Esophagus squamous epithelium (tissue), 5 donors: ENCODE measurements at regions not wholly inside any gene's neighbourhood (a gene's known extent, or its start where the extent isn't known, plus 50 kb on each side); places are given as distances from the start of the nearest gene placed in this dataset.
"Not testable (repeated sequence)": the region's sequence is repeated elsewhere in the genome, so short reads cannot be mapped to it uniquely, and the experiment has no call there.

Experiments
- DNase-seq: peaks from one replicate; lab custom pipeline; 2025; lab: John Stamatoyannopoulos, UW
- H3K27ac ChIP-seq, 4 donors: fragments of 200-600 bp; sonication (generic); one replicate each; pipeline ENCODE4 v1.5.1; 2016 to 2019; ENCODE audit warnings: mild to moderate bottlenecking in 1 of 4
- H3K27me3 ChIP-seq, 4 donors: fragments of 200-600 bp; sonication (generic); 1 replicate in 3 of 4; 2 replicates in 1 of 4; pipeline versions ENCODE4 v1.5.1 to v1.6.0; 2017 to 2021; ENCODE audit warnings: antibody characterized with exemption in 1 of 4
- H3K36me3 ChIP-seq, 3 donors: fragments of 200-600 bp; sonication (generic); one replicate each; pipeline ENCODE4 v1.5.1; 2016 to 2019
- H3K4me1 ChIP-seq, 3 donors: fragments of 200-600 bp; sonication (generic); one replicate each; pipeline ENCODE4 v1.5.1; 2017 to 2019
- H3K4me3 ChIP-seq, 4 donors: fragments of 200-600 bp; sonication (generic); 1 replicate in 3 of 4; 2 replicates in 1 of 4; pipeline ENCODE4 v1.5.1; 2016 to 2019; ENCODE audit warnings: mild to moderate bottlenecking in 2 of 4, moderate library complexity in 1 of 4
- H3K9me3 ChIP-seq, 3 donors: fragments of 200-600 bp; sonication (generic); one replicate each; pipeline ENCODE4 v1.5.1; 2016 to 2019
- POLR2A ChIP-seq, 4 donors: fragments of 450-650 bp; IDR thresholded peaks; one replicate each; pipeline ENCODE4 v1.6.1; 2017; ENCODE audit warnings: antibody characterized with exemption in 4 of 4, mild to moderate bottlenecking in 4 of 4, moderate library complexity in 3 of 4
- WGBS, 2 donors: methylation state at CpG; one replicate each; pipeline ENCODE4 v1.1.5; 2018; 5-methylcytosine and 5-hydroxymethylcytosine counted together
- intact Hi-C: fragments of 100-400 bp; cut with DNase I; formaldehyde crosslinking; loops from one replicate; pipeline ENCODE4 v1.15.0; 2022
- TF ChIP-seq, protein P1 (sequence below), 6 experiments: fragments of 450-650 bp in 4 of 6; fragments of 200-600 bp in 2 of 6; sonication (generic) in 2 of 6; IDR thresholded peaks; one replicate each; pipeline ENCODE4 v1.5.1; 2016 to 2019; ENCODE audit warnings: antibody characterized with exemption in 6 of 6, mild to moderate bottlenecking in 4 of 6, moderate library complexity in 4 of 6
- donor health status: DM: yes; HTN: yes; CAD: no.

DNA sequence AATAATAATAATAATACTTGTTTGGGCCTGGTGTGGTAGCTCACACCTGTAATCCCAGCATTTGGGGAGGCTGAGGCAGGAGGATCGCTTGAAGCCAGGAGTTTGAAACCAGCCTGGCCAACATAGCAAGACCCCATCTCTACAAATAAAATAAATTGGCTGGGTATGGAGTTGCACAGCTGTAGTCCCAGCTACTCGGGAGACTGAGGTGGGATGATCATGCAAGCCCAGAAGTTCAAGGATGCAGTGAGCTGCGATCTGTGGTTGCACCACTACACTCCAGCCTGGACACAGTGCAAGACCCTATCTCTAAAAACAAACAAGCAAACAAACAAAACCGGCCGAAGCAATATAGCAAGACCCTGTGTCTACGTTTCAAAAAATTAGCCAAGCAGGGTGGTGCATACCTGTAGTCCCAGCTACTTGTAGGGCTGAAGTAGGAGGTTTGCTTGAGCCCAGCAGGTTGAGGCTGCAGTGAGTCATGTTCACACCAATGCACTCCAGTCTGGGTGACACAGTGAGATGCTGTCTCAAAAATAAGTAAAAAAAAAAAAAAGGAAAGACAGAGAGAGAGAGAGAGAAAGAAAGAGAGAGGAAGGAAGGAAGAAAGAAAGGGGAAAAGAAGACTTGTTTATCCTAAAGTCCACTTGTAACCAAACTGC is 85.6 kb upstream of the KDM7A start:
- intact Hi-C loops, result no loop called here

DNA sequence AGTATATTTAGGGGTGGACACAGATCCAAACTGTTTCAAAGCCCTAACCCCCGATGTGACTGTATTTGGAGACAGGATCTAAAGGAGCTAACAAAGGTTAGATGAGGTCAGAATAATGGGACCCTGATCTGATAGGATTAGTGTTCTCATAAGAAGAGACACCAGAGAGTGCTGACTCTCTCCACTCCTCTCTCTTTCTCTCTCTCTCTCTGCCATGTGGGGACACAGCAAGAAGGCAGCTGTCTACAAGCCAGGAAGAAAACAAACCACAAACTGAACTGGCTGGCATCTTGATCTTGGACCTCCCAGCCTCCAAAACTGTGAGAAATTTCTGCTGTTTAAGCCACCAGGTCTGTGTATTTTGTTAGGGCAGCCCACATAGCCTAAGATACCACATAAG is 84.7 kb upstream of the KDM7A start:
- H3K27me3 ChIP-seq, result no peaks in the 10 kb centered on the region
- H3K4me3 ChIP-seq, result no peak overlapping the region
- DNase-seq, result no peak
- 74% methylated on average over 1 of the region's 1 CpG; no CpG with 5 or more reads in 1 of the 2 donors for WGBS, 2 donors
- no peaks in the 10 kb centered on the region for H3K36me3 ChIP-seq
- no peaks in the 10 kb centered on the region for H3K9me3 ChIP-seq
- no peak for TF ChIP-seq POLR2A (IDR thresholded peaks at IDR 0.05)
- TF ChIP-seq, protein P1, sequence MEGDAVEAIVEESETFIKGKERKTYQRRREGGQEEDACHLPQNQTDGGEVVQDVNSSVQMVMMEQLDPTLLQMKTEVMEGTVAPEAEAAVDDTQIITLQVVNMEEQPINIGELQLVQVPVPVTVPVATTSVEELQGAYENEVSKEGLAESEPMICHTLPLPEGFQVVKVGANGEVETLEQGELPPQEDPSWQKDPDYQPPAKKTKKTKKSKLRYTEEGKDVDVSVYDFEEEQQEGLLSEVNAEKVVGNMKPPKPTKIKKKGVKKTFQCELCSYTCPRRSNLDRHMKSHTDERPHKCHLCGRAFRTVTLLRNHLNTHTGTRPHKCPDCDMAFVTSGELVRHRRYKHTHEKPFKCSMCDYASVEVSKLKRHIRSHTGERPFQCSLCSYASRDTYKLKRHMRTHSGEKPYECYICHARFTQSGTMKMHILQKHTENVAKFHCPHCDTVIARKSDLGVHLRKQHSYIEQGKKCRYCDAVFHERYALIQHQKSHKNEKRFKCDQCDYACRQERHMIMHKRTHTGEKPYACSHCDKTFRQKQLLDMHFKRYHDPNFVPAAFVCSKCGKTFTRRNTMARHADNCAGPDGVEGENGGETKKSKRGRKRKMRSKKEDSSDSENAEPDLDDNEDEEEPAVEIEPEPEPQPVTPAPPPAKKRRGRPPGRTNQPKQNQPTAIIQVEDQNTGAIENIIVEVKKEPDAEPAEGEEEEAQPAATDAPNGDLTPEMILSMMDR (IDR thresholded peaks at IDR 0.05), result no peak
- intact Hi-C loops, result no loop called here
- peaks cover 0 to 5% (median 0%) of the 10 kb centered on the region in 3 donors for H3K4me1 ChIP-seq
- no peak overlapping the region for H3K27ac ChIP-seq

More for the DNA sequence above, 85.6 kb upstream of the KDM7A start:
- H3K4me3 ChIP-seq, result no peak overlapping the region
- WGBS, 2 donors, result 87 to 89% methylated on average over 6 of the region's 6 CpGs
- no peaks in the 10 kb centered on the region for H3K27me3 ChIP-seq
- no peaks in the 10 kb centered on the region for H3K36me3 ChIP-seq
- no peak for DNase-seq
- peaks cover 0 to 5% (median 0%) of the 10 kb centered on the region in 3 donors for H3K4me1 ChIP-seq
- H3K9me3 ChIP-seq, result no peaks in the 10 kb centered on the region
- no peak overlapping the region for H3K27ac ChIP-seq
- no peak for TF ChIP-seq POLR2A (IDR thresholded peaks at IDR 0.05)
- TF ChIP-seq, protein P1 (IDR thresholded peaks at IDR 0.05), result no peak

DNA sequence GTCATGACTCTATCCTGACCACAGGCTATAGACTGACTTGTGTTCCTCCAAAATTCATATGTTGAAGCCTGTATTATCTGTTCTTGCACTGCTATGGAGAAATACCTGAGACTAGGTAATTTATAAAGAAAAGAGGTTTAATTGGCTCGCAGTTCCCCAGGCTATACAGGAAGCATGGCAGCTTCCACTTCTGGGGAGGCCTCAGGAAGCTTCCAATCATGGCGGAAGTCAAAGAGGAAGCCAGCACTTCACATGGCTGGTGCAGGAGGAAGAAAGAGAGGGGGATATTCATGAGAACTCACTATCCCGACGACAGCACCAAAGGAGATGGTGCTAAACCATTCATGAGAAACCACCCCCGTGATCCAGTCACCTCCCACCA is 84.3 kb upstream of the KDM7A start:
- no peak for DNase-seq
- intact Hi-C loops, result no loop called here
- H3K9me3 ChIP-seq, result no peaks in the 10 kb centered on the region
- no peak overlapping the region for H3K4me3 ChIP-seq
- H3K27ac ChIP-seq, result no peak overlapping the region
- no peaks in the 10 kb centered on the region for H3K27me3 ChIP-seq
- 79 to 87% methylated on average over 2 to 5 of the region's 5 CpGs for WGBS, 2 donors
- H3K4me1 ChIP-seq, result peaks cover 0 to 5% (median 0%) of the 10 kb centered on the region in 3 donors
- H3K36me3 ChIP-seq, result no peaks in the 10 kb centered on the region
- TF ChIP-seq, protein P1 (IDR thresholded peaks at IDR 0.05), result no peak
- no peak for TF ChIP-seq POLR2A (IDR thresholded peaks at IDR 0.05)

DNA sequence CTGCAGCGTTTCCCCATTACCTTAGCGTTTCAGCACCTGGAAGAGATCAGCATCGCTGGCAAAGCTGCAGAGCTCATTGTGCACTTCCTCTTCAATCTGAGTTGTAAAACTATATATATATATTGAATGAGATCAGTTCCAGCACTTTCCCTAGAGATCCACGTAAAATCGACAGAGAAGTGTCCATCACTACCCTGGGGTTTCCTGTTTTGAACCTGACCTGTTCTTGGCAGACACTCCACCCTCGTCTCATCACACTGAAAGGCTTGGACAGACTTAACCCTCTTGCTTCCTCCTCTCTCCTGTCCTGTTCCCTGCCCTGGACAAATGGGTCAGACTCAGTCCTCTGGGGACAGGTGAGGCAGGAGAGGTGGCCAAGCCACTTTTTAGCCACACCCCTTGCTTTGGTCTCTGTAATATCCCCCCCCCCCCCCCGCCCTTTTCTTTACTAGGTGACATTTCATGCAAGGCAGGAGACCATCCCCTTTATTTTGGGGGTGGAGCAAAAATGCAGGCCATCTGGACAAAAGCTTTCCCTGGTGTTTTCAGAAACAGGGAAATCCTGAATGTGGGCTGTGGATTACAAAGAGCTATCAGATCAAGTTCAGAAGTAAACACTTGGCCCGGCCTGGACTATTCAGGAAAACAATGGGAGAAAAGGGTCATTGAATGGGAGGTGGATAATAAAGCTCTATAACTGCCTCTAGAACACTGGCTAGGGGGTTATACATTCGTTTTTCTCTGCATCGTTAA is 83.7 kb upstream of the KDM7A start:
- Histone ChIP-seq H3K27me3 (no peaks in the 10 kb centered on the region), H3K4me1 (peaks cover 0 to 5% (median 0%) of the 10 kb centered on the region in 3 donors), H3K4me3 (no peak overlapping the region), H3K27ac (no peak overlapping the region), H3K36me3 (no peaks in the 10 kb centered on the region), H3K9me3 (no peaks in the 10 kb centered on the region)
- TF ChIP-seq POLR2A (IDR thresholded peaks at IDR 0.05), result no peak
- TF ChIP-seq, protein P1 (IDR thresholded peaks at IDR 0.05), result no peak
- no peak for DNase-seq
- WGBS, 2 donors, result 40 to 45% methylated on average over 10 of the region's 10 CpGs
- intact Hi-C loops, result no loop called here

DNA sequence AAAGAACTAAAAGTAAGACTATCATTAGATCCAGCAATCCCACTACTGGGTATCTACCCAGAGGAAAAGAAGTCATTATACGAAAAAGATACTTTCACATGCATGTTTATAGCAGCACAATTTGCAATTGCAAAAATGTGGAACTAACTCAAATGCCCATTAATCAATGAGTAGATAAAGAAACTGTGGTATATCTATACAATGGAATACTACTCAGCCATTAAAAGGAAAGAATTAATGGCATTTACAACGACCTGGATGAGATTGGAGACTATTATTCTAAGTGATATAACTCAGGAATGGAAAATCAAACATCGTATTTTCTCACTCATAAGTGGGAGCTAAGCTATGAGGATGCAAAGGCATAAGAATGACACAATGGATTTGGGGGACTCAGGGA is 80.5 kb upstream of the KDM7A start:
- H3K36me3 ChIP-seq, H3K27me3 ChIP-seq, DNase-seq, intact Hi-C loops, H3K27ac ChIP-seq, H3K9me3 ChIP-seq, H3K4me3 ChIP-seq: not testable (repeated sequence)
- WGBS, 2 donors, result 77 to 81% methylated on average over 3 of the region's 3 CpGs
- peaks cover 0 to 15% (median 4%) of the 10 kb centered on the region in 3 donors for H3K4me1 ChIP-seq

DNA sequence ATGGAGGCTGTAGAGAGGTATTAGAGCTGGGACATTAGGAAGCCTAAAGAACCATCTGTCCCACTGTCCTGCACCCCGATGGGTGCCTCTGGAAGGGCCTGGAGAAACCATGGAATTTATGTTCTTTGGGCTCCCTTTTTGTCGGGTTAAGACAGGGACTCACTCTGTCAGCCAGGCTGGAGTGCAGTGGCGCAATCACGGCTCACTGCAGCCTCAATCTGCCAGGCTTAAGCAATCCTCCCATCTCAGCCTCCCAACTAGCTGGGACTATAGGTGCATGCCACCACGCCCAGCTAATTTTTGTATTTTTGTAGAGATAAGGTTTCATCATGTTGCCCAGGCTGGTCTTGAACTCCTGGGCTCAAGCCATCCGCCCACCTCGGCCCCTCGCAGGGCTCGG is 78.2 kb upstream of the KDM7A start:
- DNase-seq, H3K4me3 ChIP-seq, H3K27me3 ChIP-seq, H3K27ac ChIP-seq, intact Hi-C loops, H3K9me3 ChIP-seq, H3K36me3 ChIP-seq: not testable (repeated sequence)
- WGBS, 2 donors, result 93 to 94% methylated on average over 8 to 9 of the region's 9 CpGs
- H3K4me1 ChIP-seq, result peaks cover 0 to 10% (median 4%) of the 10 kb centered on the region in 3 donors
